ENCODE measurements at regions not wholly inside any gene's neighbourhood (a gene's known extent, or its start where the extent isn't known, plus 50 kb on each side); places are given as distances from the start of the nearest gene placed in this dataset.

GRCh38 chr14:51535443-51536044 lies 116.2 kb upstream of the FRMD6 start:
- TF ChIP-seq CREB1 (CRISPR knock-in tag; IDR thresholded peaks at IDR 0.05; ENCODE audit: low read depth), result no peak
- no peak for TF ChIP-seq CTCF (conservative IDR thresholded peaks at IDR 0.05; ENCODE audit: low read depth in 2 of 2)
